Sigmoid colon (tissue), 6 donors: ENCODE measurements at regions not wholly inside any gene's neighbourhood (a gene's known extent, or its start where the extent isn't known, plus 50 kb on each side); places are given as distances from the start of the nearest gene placed in this dataset.

Source experiments
- DNase-seq: peaks from one replicate; pipeline ENCODE4 v3.0.0-alpha.2; 2019
- H3K27ac ChIP-seq, 4 donors: fragments of 200-600 bp; sonication (generic); one replicate each; pipeline ENCODE4 v1.5.1; 2016 to 2019; ENCODE audit warnings: mild to moderate bottlenecking in 1 of 4
- H3K27me3 ChIP-seq, 3 donors: fragments of 200-600 bp; sonication (generic); one replicate each; pipeline ENCODE4 v1.5.1; 2019; ENCODE audit warnings: mild to moderate bottlenecking in 1 of 3
- H3K36me3 ChIP-seq, 4 donors: fragments of 200-600 bp; sonication (generic); one replicate each; pipeline ENCODE4 v1.5.1; 2016 to 2019
- H3K4me1 ChIP-seq, 4 donors: fragments of 200-600 bp; sonication (generic); one replicate each; pipeline ENCODE4 v1.5.1; 2017 to 2019
- H3K4me3 ChIP-seq, 4 donors: fragments of 200-600 bp; sonication (generic); one replicate each; pipeline ENCODE4 v1.5.1; 2017 to 2019; ENCODE audit warnings: mild to moderate bottlenecking in 2 of 4, moderate library complexity in 1 of 4
- H3K9me3 ChIP-seq, 4 donors: fragments of 200-600 bp in 3 of 4; sonication (generic) in 3 of 4; one replicate each; pipeline versions ENCODE4 v1.5.1 to v1.6.1; 2013 to 2019
- EP300 ChIP-seq, 4 donors: sonication (generic); formaldehyde crosslinking; IDR thresholded peaks; one replicate each; pipeline ENCODE4 v1.6.1; 2017; ENCODE audit warnings: antibody characterized with exemption in 4 of 4
- POLR2A ChIP-seq, 2 donors: fragments of 450-650 bp; IDR thresholded peaks; one replicate each; pipeline ENCODE4 v1.6.1; 2016; ENCODE audit warnings: antibody characterized with exemption in 2 of 2, mild to moderate bottlenecking in 2 of 2, moderate library complexity in 2 of 2
- POLR2AphosphoS5 ChIP-seq, 4 donors: sonication (generic); formaldehyde crosslinking; IDR thresholded peaks; one replicate each; pipeline ENCODE4 v1.6.1; 2017; ENCODE audit warnings: antibody characterized with exemption in 4 of 4
- whole genome bisulfite sequencing, 2 donors: extraction: QIAGEN DNeasy Blood & Tissue Kit; methylation state at CpG; one replicate each; pipeline ENCODE4 v1.1.7; 2013; 5-methylcytosine and 5-hydroxymethylcytosine counted together
- intact Hi-C: fragments of 100-400 bp; cut with DNase I; formaldehyde crosslinking; loops from one replicate; pipeline ENCODE4 v1.15.1; 2023
- TF ChIP-seq, protein P1 (sequence below), 4 experiments: fragments of 450-650 bp in 3 of 4; fragments of 200-600 bp in 1 of 4; IDR thresholded peaks; one replicate each; pipeline ENCODE4 v1.5.1; 2016 to 2019; ENCODE audit warnings: antibody characterized with exemption in 4 of 4, mild to moderate bottlenecking in 3 of 4, moderate library complexity in 2 of 4
- donor health status: healthy with polysubstance abuse.
- donor health status: healthy.

DNA sequence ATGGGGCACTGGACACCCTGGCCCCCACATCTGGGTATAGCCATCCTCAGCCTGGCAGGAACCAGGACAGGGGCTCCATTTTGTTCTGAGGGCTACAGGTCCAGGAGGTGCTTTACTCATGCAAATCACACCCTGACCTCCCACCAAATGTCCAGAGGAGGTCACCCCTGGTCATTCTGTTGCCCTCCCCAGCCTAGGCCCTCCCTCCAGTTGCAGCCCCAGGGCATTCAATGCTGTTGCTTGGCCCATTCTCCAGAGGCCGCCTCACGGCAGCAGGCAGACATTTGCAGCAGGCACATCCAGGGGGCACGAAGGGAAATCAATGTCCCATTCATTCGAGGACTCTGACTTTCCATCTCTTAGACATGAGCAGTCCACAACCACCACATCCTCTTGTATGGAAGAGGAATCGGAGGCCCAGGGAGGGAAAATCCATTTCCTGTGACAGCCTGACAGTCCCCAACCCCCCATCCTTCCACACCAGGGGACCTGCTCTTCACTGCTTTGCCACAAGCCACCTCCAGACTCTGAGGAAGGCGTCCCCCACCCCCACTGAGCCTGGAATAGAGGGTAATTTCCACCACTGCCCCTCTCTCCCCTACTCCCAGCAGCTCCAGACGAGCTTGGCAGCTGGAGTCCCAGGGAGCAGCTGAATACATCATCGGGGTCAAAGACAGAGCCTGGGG is 76.2 kb upstream of the UNC5B start:
- no peak for DNase-seq
- no peak for TF ChIP-seq POLR2A (IDR thresholded peaks at IDR 0.05)
- TF ChIP-seq EP300 (IDR thresholded peaks at IDR 0.05), result no peak
- no peak for TF ChIP-seq POLR2AphosphoS5 (IDR thresholded peaks at IDR 0.05)
- TF ChIP-seq, protein P1, sequence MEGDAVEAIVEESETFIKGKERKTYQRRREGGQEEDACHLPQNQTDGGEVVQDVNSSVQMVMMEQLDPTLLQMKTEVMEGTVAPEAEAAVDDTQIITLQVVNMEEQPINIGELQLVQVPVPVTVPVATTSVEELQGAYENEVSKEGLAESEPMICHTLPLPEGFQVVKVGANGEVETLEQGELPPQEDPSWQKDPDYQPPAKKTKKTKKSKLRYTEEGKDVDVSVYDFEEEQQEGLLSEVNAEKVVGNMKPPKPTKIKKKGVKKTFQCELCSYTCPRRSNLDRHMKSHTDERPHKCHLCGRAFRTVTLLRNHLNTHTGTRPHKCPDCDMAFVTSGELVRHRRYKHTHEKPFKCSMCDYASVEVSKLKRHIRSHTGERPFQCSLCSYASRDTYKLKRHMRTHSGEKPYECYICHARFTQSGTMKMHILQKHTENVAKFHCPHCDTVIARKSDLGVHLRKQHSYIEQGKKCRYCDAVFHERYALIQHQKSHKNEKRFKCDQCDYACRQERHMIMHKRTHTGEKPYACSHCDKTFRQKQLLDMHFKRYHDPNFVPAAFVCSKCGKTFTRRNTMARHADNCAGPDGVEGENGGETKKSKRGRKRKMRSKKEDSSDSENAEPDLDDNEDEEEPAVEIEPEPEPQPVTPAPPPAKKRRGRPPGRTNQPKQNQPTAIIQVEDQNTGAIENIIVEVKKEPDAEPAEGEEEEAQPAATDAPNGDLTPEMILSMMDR (IDR thresholded peaks at IDR 0.05), result no peak
- Histone ChIP-seq H3K4me1 (peaks cover 0 to 7% (median 0%) of the 10 kb centered on the region in 4 donors), H3K27ac (no peak overlapping the region), H3K4me3 (no peak overlapping the region), H3K9me3 (no peaks in the 10 kb centered on the region), H3K27me3 (peaks cover 0 to 11% (median 2%) of the 10 kb centered on the region in 3 donors), H3K36me3 (no peaks in the 10 kb centered on the region)
- 83 to 87% methylated on average over 8 of the region's 8 CpGs for WGBS, 2 donors
- intact Hi-C loops, result no loop called here

DNA sequence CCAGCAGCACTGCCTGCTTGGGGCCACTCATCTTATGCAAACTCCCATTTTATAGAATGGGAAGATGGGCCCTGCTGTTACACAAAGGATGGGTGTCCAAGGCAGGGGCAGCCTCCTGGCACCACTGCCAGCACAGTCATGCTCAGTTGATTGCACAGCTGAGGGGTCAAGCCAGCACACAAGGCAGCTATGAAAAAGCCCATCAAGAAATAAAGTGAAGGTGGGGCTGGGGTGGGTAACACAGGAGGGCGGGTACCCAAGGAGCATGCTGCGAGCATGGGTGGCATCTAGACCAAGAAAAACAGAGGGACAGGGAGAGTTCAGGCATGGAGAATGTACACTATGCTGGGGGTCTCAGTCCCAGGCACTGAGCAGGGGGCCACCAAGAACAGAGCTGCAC is 74.7 kb upstream of the UNC5B start:
- Histone ChIP-seq H3K4me1 (peaks cover 0 to 7% (median 0%) of the 10 kb centered on the region in 4 donors), H3K27ac (no peak overlapping the region), H3K9me3 (no peaks in the 10 kb centered on the region), H3K27me3 (peaks cover 0 to 11% (median 2%) of the 10 kb centered on the region in 3 donors), H3K4me3 (no peak overlapping the region), H3K36me3 (no peaks in the 10 kb centered on the region)
- DNase-seq, result no peak
- WGBS, 2 donors, result 87 to 97% methylated on average over 2 of the region's 2 CpGs
- intact Hi-C loops, result no loop called here
- TF ChIP-seq, protein P1 (IDR thresholded peaks at IDR 0.05), result no peak
- no peak for TF ChIP-seq POLR2A (IDR thresholded peaks at IDR 0.05)

DNA sequence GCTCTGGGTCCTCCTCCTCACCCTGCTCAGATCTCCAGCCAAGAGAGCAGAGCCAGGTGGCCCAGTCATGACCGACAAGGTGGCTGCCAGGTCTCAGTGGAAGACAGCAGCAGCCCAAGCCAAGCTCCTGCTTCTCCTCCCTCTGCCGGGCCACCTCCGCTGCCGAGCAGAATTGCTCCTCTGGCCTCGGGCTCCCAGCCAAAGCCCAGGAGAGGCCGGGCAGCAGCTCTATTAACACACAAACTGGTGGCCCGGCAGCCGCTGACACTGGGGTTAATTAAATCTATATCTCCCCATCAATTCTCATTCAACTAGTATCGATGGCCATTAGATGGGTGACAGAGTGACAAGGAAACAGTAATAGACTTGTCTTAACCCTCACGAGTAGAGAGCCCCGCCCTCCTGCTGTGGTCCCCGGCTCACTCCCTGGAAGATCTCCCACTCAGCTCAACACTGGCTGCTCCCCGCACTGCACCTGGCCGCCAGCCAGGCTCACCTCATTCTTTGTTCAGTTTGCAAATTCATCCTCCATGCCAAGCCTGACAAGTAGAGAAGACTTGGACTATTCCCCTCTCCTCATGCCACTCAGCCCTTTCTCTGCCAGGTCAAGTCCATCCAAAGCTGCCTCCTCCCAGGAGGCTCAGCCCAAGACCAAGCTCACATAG is 74.1 kb upstream of the UNC5B start:
- no peak for DNase-seq
- WGBS, 2 donors, result 69 to 83% methylated on average over 14 of the region's 14 CpGs
- no peak overlapping the region for H3K4me3 ChIP-seq
- H3K27me3 ChIP-seq, result peaks cover 0 to 11% (median 2%) of the 10 kb centered on the region in 3 donors
- TF ChIP-seq POLR2A (IDR thresholded peaks at IDR 0.05), result no peak
- no peak for TF ChIP-seq POLR2AphosphoS5 (IDR thresholded peaks at IDR 0.05)
- no peak for TF ChIP-seq EP300 (IDR thresholded peaks at IDR 0.05)
- TF ChIP-seq, protein P1 (IDR thresholded peaks at IDR 0.05), result no peak
- no peaks in the 10 kb centered on the region for H3K36me3 ChIP-seq
- peaks cover 0 to 7% (median 0%) of the 10 kb centered on the region in 4 donors for H3K4me1 ChIP-seq
- H3K27ac ChIP-seq, result no peak overlapping the region
- no peaks in the 10 kb centered on the region for H3K9me3 ChIP-seq
- intact Hi-C loops, result no loop called here

GRCh38 chr10:71141528-71141927 is 70.8 kb upstream of the UNC5B start:
- intact Hi-C loops, result no loop called here
- no peak overlapping the region for H3K4me3 ChIP-seq
- H3K4me1 ChIP-seq, result peaks cover 0 to 7% (median 0%) of the 10 kb centered on the region in 4 donors
- H3K36me3 ChIP-seq, result no peaks in the 10 kb centered on the region
- no peak overlapping the region for H3K27ac ChIP-seq
- 92 to 98% methylated on average over 4 of the region's 4 CpGs for WGBS, 2 donors
- TF ChIP-seq POLR2AphosphoS5 (IDR thresholded peaks at IDR 0.05) (no peak), POLR2A (IDR thresholded peaks at IDR 0.05) (no peak), EP300 (IDR thresholded peaks at IDR 0.05) (no peak)
- TF ChIP-seq, protein P1 (IDR thresholded peaks at IDR 0.05), result no peak
- H3K27me3 ChIP-seq, result peaks cover 0 to 6% (median 0%) of the 10 kb centered on the region in 3 donors
- DNase-seq, result no peak
- H3K9me3 ChIP-seq, result no peaks in the 10 kb centered on the region
